ENCODE measurements at regions not wholly inside any gene's neighbourhood (a gene's known extent, or its start where the extent isn't known, plus 50 kb on each side); places are given as distances from the start of the nearest gene placed in this dataset.

- TF ChIP-seq CTCF (IDR thresholded peaks at IDR 0.05) (no peak), POLR2A (IDR thresholded peaks at IDR 0.05) (no peak), POLR2AphosphoS5 (IDR thresholded peaks at IDR 0.05) (no peak), EP300 (IDR thresholded peaks at IDR 0.05) (no peak)
These were observed 154.0 kb upstream of the TSHZ3 start for GRCh38 chr19:31503211-31503610.

Data from upper lobe of left lung (tissue), 4 donors.